Amniotic stem cell (primary cell): ENCODE measurements at regions not wholly inside any gene's neighbourhood (a gene's known extent, or its start where the extent isn't known, plus 50 kb on each side); places are given as distances from the start of the nearest gene placed in this dataset.

Experiments used
- DNase-seq: peaks from one replicate; lab custom pipeline; 2025; lab: John Stamatoyannopoulos, UW

DNA sequence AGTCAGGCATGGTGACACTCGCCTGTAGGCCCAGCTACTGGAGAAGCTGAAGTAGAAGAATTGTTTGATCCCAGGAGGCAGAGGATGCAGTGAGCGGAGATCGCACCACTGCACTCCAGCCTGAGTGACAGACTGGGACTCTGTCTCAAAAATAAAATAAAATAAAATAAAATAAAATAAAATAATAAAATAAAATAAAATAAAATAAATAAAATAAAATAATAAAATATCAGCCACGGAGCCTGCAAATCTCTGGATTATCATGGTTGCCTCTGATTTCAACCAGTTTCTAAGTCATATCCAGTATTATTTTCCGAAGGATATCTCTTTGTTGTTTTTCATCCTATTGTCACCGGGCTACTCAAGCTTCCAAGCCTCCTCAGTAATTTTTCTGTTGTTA, 51.7 kb upstream of the FZD8 start:
- no peak for DNase-seq
